ENCODE measurements at regions not wholly inside any gene's neighbourhood (a gene's known extent, or its start where the extent isn't known, plus 50 kb on each side); places are given as distances from the start of the nearest gene placed in this dataset.

DNA sequence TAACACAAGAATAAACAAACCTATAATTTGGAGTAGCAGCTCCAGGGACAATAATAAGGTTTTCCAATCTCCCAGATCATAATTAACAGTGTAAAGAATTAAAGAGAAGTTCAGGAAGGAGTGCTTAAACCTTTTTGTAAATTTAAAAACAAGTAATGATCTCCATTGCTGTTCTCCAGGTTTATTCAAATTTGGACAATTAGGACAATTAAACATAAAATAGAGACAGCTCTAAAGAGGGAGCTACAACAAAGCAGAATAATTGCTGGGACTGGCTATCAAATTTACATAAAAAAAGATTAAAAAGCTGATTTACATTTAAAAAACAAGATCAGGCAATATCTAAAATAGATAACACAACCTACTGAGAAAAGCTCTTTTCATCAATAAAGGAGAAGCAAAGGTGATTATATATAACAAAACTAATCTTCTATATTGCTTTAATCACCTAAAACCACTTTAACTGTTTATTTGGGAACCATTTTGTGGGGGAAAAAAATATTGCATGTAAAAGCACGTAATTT, 80.1 kb upstream of the CREB1 start:
- Mint-ChIP-seq H3K9me3 (ENCODE audit: low read depth) (peaks cover 6% of the 10 kb centered on the region), H3K27me3 (ENCODE audit: low read depth) (no peaks in the 10 kb centered on the region), H3K27ac (ENCODE audit: unreplicated experiment) (no peak overlapping the region), H3K4me1 (ENCODE audit: low read depth) (peaks cover 13% of the 10 kb centered on the region), H3K4me3 (ENCODE audit: unreplicated experiment) (no peak overlapping the region), H3K36me3 (ENCODE audit: low read depth) (no peaks in the 10 kb centered on the region)
- no peak for DNase-seq (ENCODE audit: low spot score)
- TF ChIP-seq, protein P1, sequence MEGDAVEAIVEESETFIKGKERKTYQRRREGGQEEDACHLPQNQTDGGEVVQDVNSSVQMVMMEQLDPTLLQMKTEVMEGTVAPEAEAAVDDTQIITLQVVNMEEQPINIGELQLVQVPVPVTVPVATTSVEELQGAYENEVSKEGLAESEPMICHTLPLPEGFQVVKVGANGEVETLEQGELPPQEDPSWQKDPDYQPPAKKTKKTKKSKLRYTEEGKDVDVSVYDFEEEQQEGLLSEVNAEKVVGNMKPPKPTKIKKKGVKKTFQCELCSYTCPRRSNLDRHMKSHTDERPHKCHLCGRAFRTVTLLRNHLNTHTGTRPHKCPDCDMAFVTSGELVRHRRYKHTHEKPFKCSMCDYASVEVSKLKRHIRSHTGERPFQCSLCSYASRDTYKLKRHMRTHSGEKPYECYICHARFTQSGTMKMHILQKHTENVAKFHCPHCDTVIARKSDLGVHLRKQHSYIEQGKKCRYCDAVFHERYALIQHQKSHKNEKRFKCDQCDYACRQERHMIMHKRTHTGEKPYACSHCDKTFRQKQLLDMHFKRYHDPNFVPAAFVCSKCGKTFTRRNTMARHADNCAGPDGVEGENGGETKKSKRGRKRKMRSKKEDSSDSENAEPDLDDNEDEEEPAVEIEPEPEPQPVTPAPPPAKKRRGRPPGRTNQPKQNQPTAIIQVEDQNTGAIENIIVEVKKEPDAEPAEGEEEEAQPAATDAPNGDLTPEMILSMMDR (IDR thresholded peaks at IDR 0.05) = no peak

DNA sequence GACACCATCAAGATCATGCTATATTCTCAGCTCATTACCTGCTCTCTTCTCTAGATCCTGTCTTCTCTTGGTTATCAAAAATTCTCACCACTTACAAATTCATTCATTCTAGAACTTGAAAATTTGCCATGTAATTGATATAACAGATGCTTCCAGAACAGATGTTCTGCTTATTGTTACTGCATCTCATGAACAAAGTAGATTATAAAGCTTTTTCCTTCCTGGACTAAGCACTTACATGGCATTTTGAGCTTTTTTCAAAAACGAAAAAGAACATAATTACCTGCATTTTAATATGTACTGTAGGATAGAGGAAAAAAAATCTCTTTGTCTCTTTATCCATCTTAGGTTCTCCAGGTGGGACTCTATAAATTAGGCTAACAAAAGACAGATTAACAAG, 79.6 kb upstream of the CREB1 start:
- peaks cover 6% of the 10 kb centered on the region for H3K9me3 Mint-ChIP-seq (ENCODE audit: low read depth)
- H3K27ac Mint-ChIP-seq (ENCODE audit: unreplicated experiment) = no peak overlapping the region
- H3K27me3 Mint-ChIP-seq (ENCODE audit: low read depth) = no peaks in the 10 kb centered on the region
- TF ChIP-seq, protein P1 (IDR thresholded peaks at IDR 0.05) = no peak
- no peaks in the 10 kb centered on the region for H3K36me3 Mint-ChIP-seq (ENCODE audit: low read depth)
- peaks cover 13% of the 10 kb centered on the region for H3K4me1 Mint-ChIP-seq (ENCODE audit: low read depth)
- no peak for DNase-seq (ENCODE audit: low spot score)
- no peak overlapping the region for H3K4me3 Mint-ChIP-seq (ENCODE audit: unreplicated experiment)

DNA sequence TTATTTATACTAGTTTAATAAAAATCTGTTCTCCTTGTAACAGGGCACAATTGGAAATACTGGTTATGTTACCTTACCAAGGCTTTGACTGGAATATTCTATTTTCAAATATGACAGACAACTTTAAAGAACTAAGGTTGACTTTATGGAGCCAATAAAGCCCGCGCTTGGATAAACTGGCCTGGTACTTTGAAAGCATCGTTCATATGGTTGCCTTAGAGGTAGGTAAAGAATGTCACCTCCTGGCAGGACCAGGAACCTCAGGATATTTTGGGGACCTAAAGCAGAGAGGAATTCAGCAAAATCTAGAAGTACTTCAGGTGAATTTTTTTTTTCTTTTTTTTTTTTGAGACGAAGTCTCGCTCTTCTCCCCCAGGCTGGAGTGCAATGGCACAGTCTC, 71.2 kb upstream of the CREB1 start:
- Mint-ChIP-seq H3K27me3 (ENCODE audit: low read depth) (no peaks in the 10 kb centered on the region), H3K4me1 (ENCODE audit: low read depth) (peaks cover 4% of the 10 kb centered on the region), H3K4me3 (ENCODE audit: unreplicated experiment) (no peak overlapping the region), H3K27ac (ENCODE audit: unreplicated experiment) (no peak overlapping the region), H3K9me3 (ENCODE audit: low read depth) (no peaks in the 10 kb centered on the region), H3K36me3 (ENCODE audit: low read depth) (no peaks in the 10 kb centered on the region)
- no peak for DNase-seq (ENCODE audit: low spot score)
- TF ChIP-seq, protein P1 (IDR thresholded peaks at IDR 0.05) = peak; percentile 41

DNA sequence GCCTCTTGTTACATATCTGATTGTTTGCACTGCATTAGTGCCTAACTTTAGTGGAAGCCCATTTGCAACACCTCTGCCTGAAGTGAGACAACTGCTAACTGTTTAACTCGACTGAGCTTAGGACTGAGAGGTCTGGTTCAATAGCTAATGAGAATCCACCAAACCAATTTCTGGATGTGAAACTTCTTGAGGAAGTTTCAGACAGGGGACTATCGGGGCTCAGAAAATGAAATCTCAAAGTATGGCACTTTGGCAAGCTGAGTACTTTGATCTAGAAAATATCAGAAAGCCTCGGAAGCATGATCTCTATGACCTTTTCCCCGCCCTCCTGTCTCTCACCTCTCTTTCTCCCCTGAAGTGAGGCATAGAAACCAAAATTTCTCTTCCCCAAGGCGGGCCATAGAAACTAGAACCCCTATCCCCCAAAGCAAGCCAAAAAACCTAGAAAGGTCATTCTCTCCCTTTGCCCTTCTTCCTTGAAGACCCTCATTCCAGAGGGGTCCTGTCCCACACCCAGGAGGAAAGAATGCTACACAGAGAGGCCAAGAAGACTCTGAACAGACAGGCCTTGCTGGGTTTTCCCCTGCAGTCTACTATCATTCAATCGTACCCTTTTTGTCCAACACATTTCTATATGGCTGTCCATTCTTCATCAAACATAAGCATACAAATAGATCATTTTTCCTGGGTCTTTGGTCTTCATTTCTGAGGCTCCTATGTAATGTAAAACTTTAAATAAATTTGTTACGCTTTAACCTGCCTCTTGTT, 69.6 kb upstream of the CREB1 start:
- Mint-ChIP-seq H3K4me1 (ENCODE audit: low read depth) (peaks cover 4% of the 10 kb centered on the region), H3K4me3 (ENCODE audit: unreplicated experiment) (no peak overlapping the region), H3K27me3 (ENCODE audit: low read depth) (no peaks in the 10 kb centered on the region), H3K36me3 (ENCODE audit: low read depth) (no peaks in the 10 kb centered on the region), H3K27ac (ENCODE audit: unreplicated experiment) (no peak overlapping the region), H3K9me3 (ENCODE audit: low read depth) (no peaks in the 10 kb centered on the region)
- TF ChIP-seq, protein P1 (IDR thresholded peaks at IDR 0.05) = no peak
- no peak for DNase-seq (ENCODE audit: low spot score)

DNA sequence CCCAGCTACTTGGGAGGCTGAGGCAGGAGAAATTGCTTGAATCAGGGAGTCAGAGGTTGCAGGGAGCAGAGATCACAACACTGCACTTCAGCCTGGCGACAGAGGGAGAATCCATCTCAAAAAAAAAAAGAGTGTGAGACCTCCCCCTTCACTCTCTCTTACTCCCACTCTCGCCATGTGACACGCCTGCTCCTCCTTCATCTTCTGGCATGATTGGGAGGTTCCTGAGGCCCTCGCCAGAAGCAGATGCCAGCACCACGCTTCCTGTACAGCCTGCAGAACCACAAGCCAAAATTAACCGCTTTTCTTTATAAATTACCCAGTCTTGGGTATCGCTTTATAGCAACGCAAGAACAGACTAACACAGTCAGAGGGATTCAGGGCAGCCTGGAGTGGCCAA, 66.3 kb upstream of the CREB1 start:
- Mint-ChIP-seq H3K27ac (ENCODE audit: unreplicated experiment) (no peak overlapping the region), H3K4me1 (ENCODE audit: low read depth) (peaks cover 20% of the 10 kb centered on the region), H3K9me3 (ENCODE audit: low read depth) (no peaks in the 10 kb centered on the region), H3K27me3 (ENCODE audit: low read depth) (no peaks in the 10 kb centered on the region), H3K4me3 (ENCODE audit: unreplicated experiment) (no peak overlapping the region), H3K36me3 (ENCODE audit: low read depth) (no peaks in the 10 kb centered on the region)
- TF ChIP-seq, protein P1 (IDR thresholded peaks at IDR 0.05) = no peak
- DNase-seq (ENCODE audit: low spot score) = no peak

All from chondrocyte (in vitro differentiated cells).